Activated T-cell treated with anti-CD3 and anti-CD28 coated beads, Interleukin-2, amount 50 U/mL, for 72 hours (primary cell): ENCODE measurements at regions not wholly inside any gene's neighbourhood (a gene's known extent, or its start where the extent isn't known, plus 50 kb on each side); places are given as distances from the start of the nearest gene placed in this dataset.
"Not testable (repeated sequence)": the region's sequence is repeated elsewhere in the genome, so short reads cannot be mapped to it uniquely, and the experiment has no call there.

Source experiments
- ATAC-seq, 2 donors: fragments of 150-1000 bp; cut with Tn5 transposase; replicated peaks in 1 of 2; 2 replicates each; pipeline ENCODE4 v1.10.0; 2021; ENCODE audit warnings: moderate library complexity in 2 of 2, mild to moderate bottlenecking in 1 of 2
- DNase-seq, 2 donors: peaks; one replicate each; pipeline ENCODE4 v3.0.0; 2021 to 2022; ENCODE audit warnings: mixed read lengths in 1 of 2
- H3K27ac Mint-ChIP-seq: one replicate; pipeline ENCODE4 v1.8.0; 2022; ENCODE audit warnings: mild to moderate bottlenecking, moderate library complexity, mixed read lengths
- H3K27me3 Mint-ChIP-seq: one replicate; pipeline ENCODE4 v1.8.0; 2022; ENCODE audit warnings: low read depth, mixed read lengths
- H3K36me3 Mint-ChIP-seq, 2 donors: one replicate each; pipeline ENCODE4 v1.8.0; 2022; ENCODE audit warnings: mixed read lengths in 2 of 2, mild to moderate bottlenecking in 1 of 2; ENCODE audit not compliant: insufficient read depth in 2 of 2
- H3K4me1 Mint-ChIP-seq: one replicate; pipeline ENCODE4 v1.8.0; 2022; ENCODE audit warnings: low read depth, mixed read lengths
- H3K4me3 Mint-ChIP-seq, 2 donors: one replicate each; pipeline ENCODE4 v1.8.0; 2022; ENCODE audit warnings: mild to moderate bottlenecking in 2 of 2, mixed read lengths in 2 of 2, moderate library complexity in 2 of 2
- H3K9me3 Mint-ChIP-seq, 2 donors: one replicate each; pipeline ENCODE4 v1.8.0; 2022; ENCODE audit warnings: mixed read lengths in 2 of 2

- H3K4me1 Mint-ChIP-seq: no peaks in the 10 kb centered on the region
- DNase-seq: no peak
- peaks cover 0 to 3% of the 10 kb centered on the region in 2 donors for H3K9me3 Mint-ChIP-seq
- no peak overlapping the region for H3K27ac Mint-ChIP-seq
- H3K27me3 Mint-ChIP-seq: no peaks in the 10 kb centered on the region
- no peak for ATAC-seq
- H3K4me3 Mint-ChIP-seq: no peak overlapping the region
- no peaks in the 10 kb centered on the region for H3K36me3 Mint-ChIP-seq
Observed at GRCh38 chr4:174012135-174012885, 271.2 kb downstream of the FBXO8 start.

- Mint-ChIP-seq H3K36me3 (no peaks in the 10 kb centered on the region), H3K4me3 (no peak overlapping the region), H3K27me3 (no peaks in the 10 kb centered on the region), H3K9me3 (peaks cover 0 to 3% of the 10 kb centered on the region in 2 donors), H3K27ac (no peak overlapping the region), H3K4me1 (no peaks in the 10 kb centered on the region)
- ATAC-seq: no peak
- DNase-seq: no peak
Observed at GRCh38 chr4:174010547-174010946, 272.9 kb downstream of the FBXO8 start.

- no peak overlapping the region for H3K27ac Mint-ChIP-seq
- H3K4me1 Mint-ChIP-seq: no peaks in the 10 kb centered on the region
- no peak overlapping the region for H3K4me3 Mint-ChIP-seq
- no peaks in the 10 kb centered on the region for H3K36me3 Mint-ChIP-seq
- no peak for DNase-seq
- H3K27me3 Mint-ChIP-seq: no peaks in the 10 kb centered on the region
- peaks cover 0 to 3% of the 10 kb centered on the region in 2 donors for H3K9me3 Mint-ChIP-seq
- no peak for ATAC-seq
Observed at GRCh38 chr4:174009686-174010451, 273.6 kb downstream of the FBXO8 start.

- H3K9me3 Mint-ChIP-seq: peaks cover 0 to 2% of the 10 kb centered on the region in 2 donors
- no peaks in the 10 kb centered on the region for H3K36me3 Mint-ChIP-seq
- no peaks in the 10 kb centered on the region for H3K4me1 Mint-ChIP-seq
- H3K27me3 Mint-ChIP-seq: no peaks in the 10 kb centered on the region
- no peak overlapping the region for H3K27ac Mint-ChIP-seq
- ATAC-seq: no peak
- no peak overlapping the region for H3K4me3 Mint-ChIP-seq
- no peak for DNase-seq
Observed at GRCh38 chr4:174005422-174005821, 278.0 kb downstream of the FBXO8 start.

- Mint-ChIP-seq H3K27ac (no peak overlapping the region), H3K27me3 (no peaks in the 10 kb centered on the region), H3K4me1 (no peaks in the 10 kb centered on the region), H3K36me3 (no peaks in the 10 kb centered on the region), H3K9me3 (no peaks in the 10 kb centered on the region), H3K4me3 (no peak overlapping the region)
- DNase-seq (no peak), ATAC-seq (no peak)
Observed at GRCh38 chr4:173998471-173999144, 284.9 kb downstream of the FBXO8 start.

- not testable (repeated sequence) for H3K4me1 Mint-ChIP-seq
Observed at GRCh38 chr4:173995779-173996178, 287.7 kb downstream of the FBXO8 start.

GRCh38 chr4:173991814-173992213 is 291.7 kb downstream of the FBXO8 start:
- ATAC-seq (no peak), DNase-seq (no peak)
- H3K9me3 Mint-ChIP-seq: no peaks in the 10 kb centered on the region
- H3K4me3 Mint-ChIP-seq: no peak overlapping the region
- H3K27ac Mint-ChIP-seq: no peak overlapping the region
- no peaks in the 10 kb centered on the region for H3K27me3 Mint-ChIP-seq
- H3K36me3 Mint-ChIP-seq: no peaks in the 10 kb centered on the region
- no peaks in the 10 kb centered on the region for H3K4me1 Mint-ChIP-seq

More at GRCh38 chr4:173995779-173996178, 287.7 kb downstream of the FBXO8 start:
- H3K9me3 Mint-ChIP-seq, H3K27me3 Mint-ChIP-seq, DNase-seq, H3K27ac Mint-ChIP-seq, H3K36me3 Mint-ChIP-seq, ATAC-seq, H3K4me3 Mint-ChIP-seq: not testable (repeated sequence)

- Mint-ChIP-seq H3K4me1 (no peaks in the 10 kb centered on the region), H3K9me3 (no peaks in the 10 kb centered on the region), H3K4me3 (no peak overlapping the region), H3K27ac (no peak overlapping the region), H3K36me3 (no peaks in the 10 kb centered on the region), H3K27me3 (no peaks in the 10 kb centered on the region)
- ATAC-seq (no peak), DNase-seq (no peak)
Observed at GRCh38 chr4:173991316-173991715, 292.2 kb downstream of the FBXO8 start.

GRCh38 chr4:173990869-173991210 is 292.6 kb downstream of the FBXO8 start:
- DNase-seq (no peak), ATAC-seq (no peak)
- H3K27me3 Mint-ChIP-seq: no peaks in the 10 kb centered on the region
- H3K4me3 Mint-ChIP-seq: no peak overlapping the region
- H3K27ac Mint-ChIP-seq: no peak overlapping the region
- no peaks in the 10 kb centered on the region for H3K36me3 Mint-ChIP-seq
- H3K4me1 Mint-ChIP-seq: no peaks in the 10 kb centered on the region
- no peaks in the 10 kb centered on the region for H3K9me3 Mint-ChIP-seq

GRCh38 chr4:173990126-173990868 is 293.2 kb downstream of the FBXO8 start:
- ATAC-seq: no peak
- no peaks in the 10 kb centered on the region for H3K9me3 Mint-ChIP-seq
- H3K27ac Mint-ChIP-seq: no peak overlapping the region
- no peak overlapping the region for H3K4me3 Mint-ChIP-seq
- no peaks in the 10 kb centered on the region for H3K27me3 Mint-ChIP-seq
- DNase-seq: no peak
- no peaks in the 10 kb centered on the region for H3K36me3 Mint-ChIP-seq
- no peaks in the 10 kb centered on the region for H3K4me1 Mint-ChIP-seq

- not testable (repeated sequence) for H3K27me3 Mint-ChIP-seq, ATAC-seq, H3K4me1 Mint-ChIP-seq, DNase-seq, H3K9me3 Mint-ChIP-seq, H3K4me3 Mint-ChIP-seq, H3K36me3 Mint-ChIP-seq, H3K27ac Mint-ChIP-seq
Observed at GRCh38 chr4:173963523-173963922, 319.9 kb downstream of the FBXO8 start.

GRCh38 chr4:173960398-173960797 is 323.1 kb downstream of the FBXO8 start:
- Mint-ChIP-seq H3K27ac (no peak overlapping the region), H3K27me3 (no peaks in the 10 kb centered on the region), H3K4me3 (no peak overlapping the region), H3K36me3 (no peaks in the 10 kb centered on the region), H3K4me1 (no peaks in the 10 kb centered on the region), H3K9me3 (no peaks in the 10 kb centered on the region)
- DNase-seq (no peak), ATAC-seq (no peak)

GRCh38 chr4:173958445-173958844 is 325.0 kb downstream of the FBXO8 start:
- ATAC-seq (no peak), DNase-seq (no peak)
- H3K4me1 Mint-ChIP-seq: no peaks in the 10 kb centered on the region
- H3K27ac Mint-ChIP-seq: no peak overlapping the region
- no peaks in the 10 kb centered on the region for H3K36me3 Mint-ChIP-seq
- no peaks in the 10 kb centered on the region for H3K27me3 Mint-ChIP-seq
- H3K4me3 Mint-ChIP-seq: no peak overlapping the region
- H3K9me3 Mint-ChIP-seq: no peaks in the 10 kb centered on the region
